ENCODE measurements at regions not wholly inside any gene's neighbourhood (a gene's known extent, or its start where the extent isn't known, plus 50 kb on each side); places are given as distances from the start of the nearest gene placed in this dataset.
"Not testable (repeated sequence)": the region's sequence is repeated elsewhere in the genome, so short reads cannot be mapped to it uniquely, and the experiment has no call there.

DNA sequence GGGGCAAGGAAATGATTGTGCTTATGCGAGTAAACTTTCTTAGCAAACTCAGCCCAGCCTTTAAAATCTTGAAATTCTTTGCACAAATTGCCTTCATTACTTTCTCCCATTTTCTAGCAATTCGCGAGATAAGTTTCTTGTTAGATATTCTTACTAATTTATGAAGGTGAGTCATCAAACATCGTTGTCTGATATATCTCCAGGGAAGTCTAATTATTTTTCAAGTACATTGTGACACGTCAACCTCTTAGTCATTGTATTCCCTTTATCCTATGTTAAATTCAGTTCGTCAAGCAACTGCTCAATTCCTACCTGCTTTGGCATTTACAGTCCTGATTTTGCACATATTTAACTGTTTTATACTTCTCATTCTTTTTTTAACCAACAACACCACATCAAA is 854.5 kb upstream of the CRIM1 start:
- 79 to 94% methylated on average over 6 of the region's 6 CpGs for WGBS, 2 donors
- Histone ChIP-seq H3K27me3 (ENCODE audit: control insufficient read depth in 3 of 3, insufficient read depth in 3 of 3, low read length in 2 of 3) (no peaks in the 10 kb centered on the region), H3K27ac (ENCODE audit: low read depth in 1 of 2, low read length in 1 of 2) (no peak overlapping the region), H3K9me3 (ENCODE audit: control insufficient read depth in 4 of 4, insufficient read depth in 3 of 4, low read length in 3 of 4) (no peaks in the 10 kb centered on the region), H3K4me1 (ENCODE audit: control insufficient read depth in 5 of 5, insufficient read depth in 5 of 5, low read length in 5 of 5) (peaks cover 0 to 3% (median 0%) of the 10 kb centered on the region in 5 donors), H3K36me3 (ENCODE audit: control insufficient read depth in 4 of 4, insufficient read depth in 4 of 4, low read length in 4 of 4) (no peaks in the 10 kb centered on the region), H3K9ac (ENCODE audit: insufficient read depth in 1 of 2, low read length in 2 of 2) (no peak overlapping the region), H3K4me3 (no peak overlapping the region)
- ATAC-seq (ENCODE audit: insufficient read depth, low FRiP score) (no peak), DNase-seq (no peak)
- TF ChIP-seq, protein P1, sequence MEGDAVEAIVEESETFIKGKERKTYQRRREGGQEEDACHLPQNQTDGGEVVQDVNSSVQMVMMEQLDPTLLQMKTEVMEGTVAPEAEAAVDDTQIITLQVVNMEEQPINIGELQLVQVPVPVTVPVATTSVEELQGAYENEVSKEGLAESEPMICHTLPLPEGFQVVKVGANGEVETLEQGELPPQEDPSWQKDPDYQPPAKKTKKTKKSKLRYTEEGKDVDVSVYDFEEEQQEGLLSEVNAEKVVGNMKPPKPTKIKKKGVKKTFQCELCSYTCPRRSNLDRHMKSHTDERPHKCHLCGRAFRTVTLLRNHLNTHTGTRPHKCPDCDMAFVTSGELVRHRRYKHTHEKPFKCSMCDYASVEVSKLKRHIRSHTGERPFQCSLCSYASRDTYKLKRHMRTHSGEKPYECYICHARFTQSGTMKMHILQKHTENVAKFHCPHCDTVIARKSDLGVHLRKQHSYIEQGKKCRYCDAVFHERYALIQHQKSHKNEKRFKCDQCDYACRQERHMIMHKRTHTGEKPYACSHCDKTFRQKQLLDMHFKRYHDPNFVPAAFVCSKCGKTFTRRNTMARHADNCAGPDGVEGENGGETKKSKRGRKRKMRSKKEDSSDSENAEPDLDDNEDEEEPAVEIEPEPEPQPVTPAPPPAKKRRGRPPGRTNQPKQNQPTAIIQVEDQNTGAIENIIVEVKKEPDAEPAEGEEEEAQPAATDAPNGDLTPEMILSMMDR (IDR thresholded peaks at IDR 0.05; ENCODE audit: control extremely low read depth, extremely low read depth) = no peak

GRCh38 chr2:35496022-35496421 is 859.6 kb upstream of the CRIM1 start:
- TF ChIP-seq, protein P1 (IDR thresholded peaks at IDR 0.05; ENCODE audit: control extremely low read depth, extremely low read depth) = no peak

GRCh38 chr2:35495182-35495581 is 860.4 kb upstream of the CRIM1 start:
- Histone ChIP-seq H3K9me3 (ENCODE audit: control insufficient read depth in 4 of 4, insufficient read depth in 3 of 4, low read length in 3 of 4) (no peaks in the 10 kb centered on the region), H3K4me1 (ENCODE audit: control insufficient read depth in 5 of 5, insufficient read depth in 5 of 5, low read length in 5 of 5) (peaks cover 0 to 10% (median 0%) of the 10 kb centered on the region in 5 donors), H3K27me3 (ENCODE audit: control insufficient read depth in 3 of 3, insufficient read depth in 3 of 3, low read length in 2 of 3) (no peaks in the 10 kb centered on the region), H3K9ac (ENCODE audit: insufficient read depth in 1 of 2, low read length in 2 of 2) (no peak overlapping the region), H3K4me3 (no peak overlapping the region), H3K36me3 (ENCODE audit: control insufficient read depth in 4 of 4, insufficient read depth in 4 of 4, low read length in 4 of 4) (no peaks in the 10 kb centered on the region), H3K27ac (ENCODE audit: low read depth in 1 of 2, low read length in 1 of 2) (no peak overlapping the region)
- TF ChIP-seq, protein P1 (IDR thresholded peaks at IDR 0.05; ENCODE audit: control extremely low read depth, extremely low read depth) = no peak
- ATAC-seq (ENCODE audit: insufficient read depth, low FRiP score) (no peak), DNase-seq (peak in 1 of 3 donors; percentile 2)

More at GRCh38 chr2:35496022-35496421, 859.6 kb upstream of the CRIM1 start:
- Histone ChIP-seq H3K36me3 (ENCODE audit: control insufficient read depth in 4 of 4, insufficient read depth in 4 of 4, low read length in 4 of 4) (no peaks in the 10 kb centered on the region), H3K27me3 (ENCODE audit: control insufficient read depth in 3 of 3, insufficient read depth in 3 of 3, low read length in 2 of 3) (no peaks in the 10 kb centered on the region), H3K4me1 (ENCODE audit: control insufficient read depth in 5 of 5, insufficient read depth in 5 of 5, low read length in 5 of 5) (peaks cover 0 to 10% (median 0%) of the 10 kb centered on the region in 5 donors), H3K9me3 (ENCODE audit: control insufficient read depth in 4 of 4, insufficient read depth in 3 of 4, low read length in 3 of 4) (no peaks in the 10 kb centered on the region), H3K4me3 (no peak overlapping the region), H3K9ac (ENCODE audit: insufficient read depth in 1 of 2, low read length in 2 of 2) (no peak overlapping the region), H3K27ac (ENCODE audit: low read depth in 1 of 2, low read length in 1 of 2) (no peak overlapping the region)
- ATAC-seq (ENCODE audit: insufficient read depth, low FRiP score) (no peak), DNase-seq (peak in 2 of 3 donors; percentile 57 to 61)
- WGBS, 2 donors = 59 to 66% methylated on average over 1 of the region's 1 CpG

GRCh38 chr2:35478121-35478520 is 877.5 kb upstream of the CRIM1 start:
- not testable (repeated sequence) for ATAC-seq (ENCODE audit: insufficient read depth, low FRiP score); H3K4me1 ChIP-seq (ENCODE audit: control insufficient read depth in 5 of 5, insufficient read depth in 5 of 5, low read length in 5 of 5); H3K9ac ChIP-seq (ENCODE audit: insufficient read depth in 1 of 2, low read length in 2 of 2); H3K27me3 ChIP-seq (ENCODE audit: control insufficient read depth in 3 of 3, insufficient read depth in 3 of 3, low read length in 2 of 3); H3K36me3 ChIP-seq (ENCODE audit: control insufficient read depth in 4 of 4, insufficient read depth in 4 of 4, low read length in 4 of 4); H3K27ac ChIP-seq (ENCODE audit: low read depth in 1 of 2, low read length in 1 of 2); H3K4me3 ChIP-seq; H3K9me3 ChIP-seq (ENCODE audit: control insufficient read depth in 4 of 4, insufficient read depth in 3 of 4, low read length in 3 of 4); DNase-seq
- WGBS, 2 donors = 76 to 78% methylated on average over 2 of the region's 2 CpGs

All from lung (tissue), 11 donors.